Mucosa of rectum (tissue), 2 donors: ENCODE measurements at regions not wholly inside any gene's neighbourhood (a gene's known extent, or its start where the extent isn't known, plus 50 kb on each side); places are given as distances from the start of the nearest gene placed in this dataset.

Experiments
- H3K27ac ChIP-seq, 2 donors: one replicate each; pipeline ENCODE4 v1.7.0; 2013; ENCODE audit warnings: inconsistent platforms in 2 of 2, low read depth in 2 of 2, low read length in 2 of 2
- H3K27me3 ChIP-seq, 2 donors: one replicate each; pipeline ENCODE4 v1.7.0; 2013; ENCODE audit warnings: low read length in 2 of 2; ENCODE audit not compliant: control insufficient read depth in 2 of 2, insufficient read depth in 2 of 2
- H3K36me3 ChIP-seq, 2 donors: one replicate each; pipeline ENCODE4 v1.7.0; 2013; ENCODE audit warnings: low read length in 2 of 2; ENCODE audit not compliant: control insufficient read depth in 2 of 2, insufficient read depth in 2 of 2
- H3K4me1 ChIP-seq, 2 donors: one replicate each; pipeline ENCODE4 v1.7.0; 2013; ENCODE audit warnings: low read length in 2 of 2, mild to moderate bottlenecking in 1 of 2; ENCODE audit not compliant: control insufficient read depth in 2 of 2, insufficient read depth in 2 of 2
- H3K4me3 ChIP-seq, 2 donors: one replicate each; pipeline ENCODE4 v1.7.0; 2013; ENCODE audit warnings: low read length in 2 of 2
- H3K9ac ChIP-seq, 2 donors: one replicate each; pipeline ENCODE4 v1.7.0; 2013; ENCODE audit warnings: low read length in 2 of 2, low read depth in 1 of 2, mild to moderate bottlenecking in 1 of 2
- H3K9me3 ChIP-seq, 2 donors: one replicate each; pipeline ENCODE4 v1.7.0; 2013; ENCODE audit warnings: low read length in 2 of 2; ENCODE audit not compliant: control insufficient read depth in 2 of 2
- donor health status: healthy.
- donor health status: Normal muscosa, but diverticular disease.

GRCh38 chr20:60078351-60079250, 120.4 kb downstream of the CDH26 start:
- no peaks in the 10 kb centered on the region for H3K4me1 ChIP-seq
- no peaks in the 10 kb centered on the region for H3K27me3 ChIP-seq
- no peak overlapping the region for H3K27ac ChIP-seq
- H3K4me3 ChIP-seq: no peak overlapping the region
- H3K9ac ChIP-seq: no peak overlapping the region
- H3K9me3 ChIP-seq: no peaks in the 10 kb centered on the region
- no peaks in the 10 kb centered on the region for H3K36me3 ChIP-seq

GRCh38 chr20:60080401-60080800, 122.2 kb downstream of the CDH26 start:
- Histone ChIP-seq H3K4me3 (no peak overlapping the region), H3K9me3 (no peaks in the 10 kb centered on the region), H3K27ac (no peak overlapping the region), H3K4me1 (no peaks in the 10 kb centered on the region), H3K27me3 (no peaks in the 10 kb centered on the region), H3K36me3 (no peaks in the 10 kb centered on the region), H3K9ac (no peak overlapping the region)

- Histone ChIP-seq H3K27ac (no peak overlapping the region), H3K4me1 (no peaks in the 10 kb centered on the region), H3K4me3 (no peak overlapping the region), H3K9me3 (no peaks in the 10 kb centered on the region), H3K9ac (no peak overlapping the region), H3K36me3 (no peaks in the 10 kb centered on the region), H3K27me3 (peaks cover 7 to 17% of the 10 kb centered on the region in 2 donors)
Observed at GRCh38 chr20:60085551-60086132, 127.4 kb downstream of the CDH26 start.

- Histone ChIP-seq H3K4me3 (no peak overlapping the region), H3K27me3 (peaks cover 7 to 17% of the 10 kb centered on the region in 2 donors), H3K36me3 (no peaks in the 10 kb centered on the region)
Observed at GRCh38 chr20:60086821-60087562, 128.8 kb downstream of the CDH26 start.

GRCh38 chr20:60087563-60088105, 129.4 kb downstream of the CDH26 start:
- Histone ChIP-seq H3K27me3 (peaks cover 7 to 17% of the 10 kb centered on the region in 2 donors), H3K27ac (no peak overlapping the region), H3K9ac (no peak overlapping the region), H3K9me3 (peaks cover 0 to 1% of the 10 kb centered on the region in 2 donors), H3K36me3 (no peaks in the 10 kb centered on the region), H3K4me1 (no peaks in the 10 kb centered on the region), H3K4me3 (no peak overlapping the region)

More at GRCh38 chr20:60086821-60087562, 128.8 kb downstream of the CDH26 start:
- H3K4me1 ChIP-seq: no peaks in the 10 kb centered on the region
- no peak overlapping the region for H3K27ac ChIP-seq
- no peaks in the 10 kb centered on the region for H3K9me3 ChIP-seq
- H3K9ac ChIP-seq: no peak overlapping the region

- Histone ChIP-seq H3K4me3 (no peak overlapping the region), H3K27ac (no peak overlapping the region), H3K4me1 (no peaks in the 10 kb centered on the region), H3K9ac (no peak overlapping the region), H3K36me3 (no peaks in the 10 kb centered on the region), H3K9me3 (peaks cover 0 to 1% of the 10 kb centered on the region in 2 donors), H3K27me3 (peaks cover 7 to 17% of the 10 kb centered on the region in 2 donors)
Observed at GRCh38 chr20:60088236-60088635, 130.0 kb downstream of the CDH26 start.

GRCh38 chr20:60090631-60091030, 132.4 kb downstream of the CDH26 start:
- Histone ChIP-seq H3K27me3 (peaks cover 7 to 15% of the 10 kb centered on the region in 2 donors), H3K9ac (no peak overlapping the region), H3K36me3 (no peaks in the 10 kb centered on the region), H3K4me1 (no peaks in the 10 kb centered on the region), H3K27ac (no peak overlapping the region), H3K4me3 (no peak overlapping the region), H3K9me3 (peaks cover 0 to 1% of the 10 kb centered on the region in 2 donors)

- Histone ChIP-seq H3K27me3 (peaks cover 4 to 10% of the 10 kb centered on the region in 2 donors), H3K27ac (no peak overlapping the region), H3K9me3 (peaks cover 0 to 1% of the 10 kb centered on the region in 2 donors), H3K36me3 (no peaks in the 10 kb centered on the region), H3K4me3 (no peak overlapping the region), H3K9ac (no peak overlapping the region), H3K4me1 (no peaks in the 10 kb centered on the region)
Observed at GRCh38 chr20:60091305-60091704, 133.1 kb downstream of the CDH26 start.

- Histone ChIP-seq H3K27me3 (peaks cover 0 to 7% of the 10 kb centered on the region in 2 donors), H3K4me3 (no peak overlapping the region), H3K36me3 (no peaks in the 10 kb centered on the region), H3K27ac (no peak overlapping the region), H3K4me1 (no peaks in the 10 kb centered on the region), H3K9me3 (peaks cover 0 to 1% of the 10 kb centered on the region in 2 donors), H3K9ac (no peak overlapping the region)
Observed at GRCh38 chr20:60091861-60092260, 133.6 kb downstream of the CDH26 start.
